ENCODE measurements at regions not wholly inside any gene's neighbourhood (a gene's known extent, or its start where the extent isn't known, plus 50 kb on each side); places are given as distances from the start of the nearest gene placed in this dataset.

- Histone ChIP-seq H2AK5ac (ENCODE audit: low read depth, low read length) (no peak overlapping the region; the same call in 1 of the 2 replicates), H4K8ac (ENCODE audit: low read depth in 2 of 2, low read length in 2 of 2) (no peak overlapping the region), H2BK5ac (ENCODE audit: low read depth, low read length, poor library complexity, severe bottlenecking) (no peak overlapping the region), H3K4me1 (ENCODE audit: control insufficient read depth, insufficient read depth, low read length) (peaks cover 15% of the 10 kb centered on the region), H3K4me2 (ENCODE audit: low read depth, low read length) (no peak overlapping the region), H4K5ac (ENCODE audit: low read depth, low read length) (no peak overlapping the region), H2BK20ac (ENCODE audit: low read depth, low read length) (no peak overlapping the region), H3K9ac (ENCODE audit: low read depth, low read length) (no peak overlapping the region), H3K18ac (ENCODE audit: low read depth, low read length) (no peak overlapping the region), H3K27me3 (ENCODE audit: control insufficient read depth, insufficient read depth, low read length) (no peaks in the 10 kb centered on the region), H3K23ac (ENCODE audit: low read depth, low read length) (no peak overlapping the region), H3K79me1 (ENCODE audit: low read depth in 1 of 2, low read length in 2 of 2) (peaks cover 0 to 7% of the 10 kb centered on the region in 2 experiments; a peak in 1 of 4 replicates), H4K91ac (ENCODE audit: insufficient read depth, low read depth, low read length) (no peak overlapping the region), H3K4me3 (ENCODE audit: insufficient read depth, low read depth, low read length) (no peak overlapping the region), H3K36me3 (ENCODE audit: control insufficient read depth, insufficient read depth, low read length) (no peaks in the 10 kb centered on the region), H3K14ac (replicated peaks; ENCODE audit: low read depth, low read length) (no peak overlapping the region), H4K20me1 (ENCODE audit: insufficient read depth, low read length) (no peaks in the 10 kb centered on the region), H3K56ac (ENCODE audit: extremely low read depth, insufficient read depth, low read length) (no peak overlapping the region), H3K9me1 (ENCODE audit: insufficient read depth, low read length) (peaks cover 15% of the 10 kb centered on the region), H3K4ac (ENCODE audit: low read depth, low read length) (no peak overlapping the region), H2BK120ac (ENCODE audit: low read depth, low read length) (no peak overlapping the region), H3K9me3 (ENCODE audit: control insufficient read depth, insufficient read depth, low read length) (peaks cover 5% of the 10 kb centered on the region), H2AK9ac (replicated peaks; ENCODE audit: low read depth, low read length, poor library complexity) (no peak overlapping the region), H2BK15ac (ENCODE audit: low read depth, low read length) (no peak overlapping the region), H2AFZ (replicated peaks; ENCODE audit: low read length, poor library complexity) (peak overlapping the region; percentile 46), H3K27ac (ENCODE audit: insufficient read depth, low read length) (no peak overlapping the region)
- ChIA-PET POLR2A (ENCODE audit: unreplicated experiment) (no interaction called here), CTCF (no interaction called here)
- ATAC-seq (ENCODE audit: low read depth) (no peak), DNase-seq (no peak)
- dilution Hi-C loops (cut with HindIII; ENCODE audit: low sequenced_read_pairs, unreplicated experiment) (no loop called here), in situ Hi-C loops (cut with MboI; ENCODE audit: low sequenced_read_pairs) (loop anchor here (25.0 kb wide), 1 partner anchor 669 kb away; no protein-coding TSS in a partner anchor), intact Hi-C loops (cut with micrococcal nuclease) (no loop called here)
- TF ChIP-seq RAD21 (IDR thresholded peaks at IDR 0.05; ENCODE audit: low read length) (no peak), CHD1 (IDR thresholded peaks at IDR 0.05; ENCODE audit: low read depth, low read length) (no peak), FOS (IDR thresholded peaks at IDR 0.05; ENCODE audit: low read depth, low read length) (no peak), NFE2L2 (IDR thresholded peaks at IDR 0.05; ENCODE audit: low read depth, low read length) (no peak), MAFK (IDR thresholded peaks at IDR 0.05; ENCODE audit: low read depth, low read length) (no peak), SMC3 (IDR thresholded peaks at IDR 0.05; ENCODE audit: low read depth, low read length) (no peak), RFX5 (IDR thresholded peaks at IDR 0.05; ENCODE audit: low read depth, low read length) (no peak), MXI1 (IDR thresholded peaks at IDR 0.05; ENCODE audit: borderline replicate concordance, low read depth, low read length) (no peak), MAZ (IDR thresholded peaks at IDR 0.05; ENCODE audit: borderline replicate concordance, low read depth, low read length) (no peak), BHLHE40 (IDR thresholded peaks at IDR 0.05; ENCODE audit: low read depth, low read length) (no peak), POLR2A (IDR thresholded peaks at IDR 0.05; ENCODE audit: low read depth, low read length) (no peak), RCOR1 (IDR thresholded peaks at IDR 0.05; ENCODE audit: insufficient replicate concordance, low read length) (no peak), USF2 (IDR thresholded peaks at IDR 0.05; ENCODE audit: low read depth, low read length) (no peak), CEBPB (IDR thresholded peaks at IDR 0.05; ENCODE audit: low read depth, low read length) (no peak)
- TF ChIP-seq, protein P1, sequence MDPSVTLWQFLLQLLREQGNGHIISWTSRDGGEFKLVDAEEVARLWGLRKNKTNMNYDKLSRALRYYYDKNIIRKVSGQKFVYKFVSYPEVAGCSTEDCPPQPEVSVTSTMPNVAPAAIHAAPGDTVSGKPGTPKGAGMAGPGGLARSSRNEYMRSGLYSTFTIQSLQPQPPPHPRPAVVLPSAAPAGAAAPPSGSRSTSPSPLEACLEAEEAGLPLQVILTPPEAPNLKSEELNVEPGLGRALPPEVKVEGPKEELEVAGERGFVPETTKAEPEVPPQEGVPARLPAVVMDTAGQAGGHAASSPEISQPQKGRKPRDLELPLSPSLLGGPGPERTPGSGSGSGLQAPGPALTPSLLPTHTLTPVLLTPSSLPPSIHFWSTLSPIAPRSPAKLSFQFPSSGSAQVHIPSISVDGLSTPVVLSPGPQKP (IDR thresholded peaks at IDR 0.05; ENCODE audit: borderline replicate concordance, low read depth, low read length) = no peak
- TF ChIP-seq, protein P2, sequence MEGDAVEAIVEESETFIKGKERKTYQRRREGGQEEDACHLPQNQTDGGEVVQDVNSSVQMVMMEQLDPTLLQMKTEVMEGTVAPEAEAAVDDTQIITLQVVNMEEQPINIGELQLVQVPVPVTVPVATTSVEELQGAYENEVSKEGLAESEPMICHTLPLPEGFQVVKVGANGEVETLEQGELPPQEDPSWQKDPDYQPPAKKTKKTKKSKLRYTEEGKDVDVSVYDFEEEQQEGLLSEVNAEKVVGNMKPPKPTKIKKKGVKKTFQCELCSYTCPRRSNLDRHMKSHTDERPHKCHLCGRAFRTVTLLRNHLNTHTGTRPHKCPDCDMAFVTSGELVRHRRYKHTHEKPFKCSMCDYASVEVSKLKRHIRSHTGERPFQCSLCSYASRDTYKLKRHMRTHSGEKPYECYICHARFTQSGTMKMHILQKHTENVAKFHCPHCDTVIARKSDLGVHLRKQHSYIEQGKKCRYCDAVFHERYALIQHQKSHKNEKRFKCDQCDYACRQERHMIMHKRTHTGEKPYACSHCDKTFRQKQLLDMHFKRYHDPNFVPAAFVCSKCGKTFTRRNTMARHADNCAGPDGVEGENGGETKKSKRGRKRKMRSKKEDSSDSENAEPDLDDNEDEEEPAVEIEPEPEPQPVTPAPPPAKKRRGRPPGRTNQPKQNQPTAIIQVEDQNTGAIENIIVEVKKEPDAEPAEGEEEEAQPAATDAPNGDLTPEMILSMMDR (conservative IDR thresholded peaks at IDR 0.05; ENCODE audit: low read depth, low read length) = no peak
- no TSS peak for BruUV-seq (replicated peaks)
- 90% methylated on average over 2 of the region's 5 CpGs; no CpG with 5 or more reads in 1 of the 2 experiments for WGBS, 2 experiments (ENCODE audit: extremely low coverage in 2 of 2, insufficient read length in 1 of 2)
Measured at GRCh38 chr6:110543106-110543505, 66.7 kb upstream of the SLC22A16 start.
